ENCODE measurements at regions not wholly inside any gene's neighbourhood (a gene's known extent, or its start where the extent isn't known, plus 50 kb on each side); places are given as distances from the start of the nearest gene placed in this dataset.

DNA sequence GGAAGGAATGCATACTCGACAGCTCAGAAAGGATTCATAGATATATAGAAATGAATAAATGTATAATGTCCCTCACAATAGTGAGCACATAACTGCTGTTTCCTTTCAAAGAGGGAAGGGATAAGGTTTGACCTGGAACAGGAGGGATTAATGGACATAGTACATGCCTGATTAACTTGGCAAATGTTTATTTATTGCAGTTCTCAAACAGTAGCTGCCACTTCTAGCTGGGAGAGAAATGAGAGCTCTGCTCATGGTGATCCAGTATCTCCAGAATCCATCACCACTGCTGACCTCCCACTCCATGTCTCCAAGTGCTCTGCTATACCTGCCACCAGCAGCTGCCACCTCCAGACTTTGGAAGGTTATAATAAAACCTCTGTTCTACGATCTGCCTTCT lies 108.1 kb downstream of the LRIG3 start:
- no peak for DNase-seq

DNA sequence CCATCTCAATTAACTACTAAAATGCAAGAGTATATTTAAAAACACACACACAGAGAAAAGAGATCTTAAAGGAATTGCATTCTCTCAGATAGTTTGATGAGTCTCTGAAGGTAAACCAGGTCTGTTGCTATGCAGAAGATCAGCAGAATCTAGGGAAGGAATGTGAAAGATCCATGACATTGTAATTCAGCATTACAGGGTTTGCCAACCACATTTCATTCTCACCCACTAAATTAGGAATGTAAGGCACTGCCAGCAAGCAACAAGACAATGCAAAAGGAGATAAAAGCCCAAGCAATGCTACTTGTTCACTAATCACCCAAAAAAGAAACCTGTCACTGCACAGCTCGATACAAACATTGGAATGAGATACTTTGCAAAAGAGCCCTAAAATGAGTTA lies 106.3 kb downstream of the LRIG3 start:
- DNase-seq = no peak

DNA sequence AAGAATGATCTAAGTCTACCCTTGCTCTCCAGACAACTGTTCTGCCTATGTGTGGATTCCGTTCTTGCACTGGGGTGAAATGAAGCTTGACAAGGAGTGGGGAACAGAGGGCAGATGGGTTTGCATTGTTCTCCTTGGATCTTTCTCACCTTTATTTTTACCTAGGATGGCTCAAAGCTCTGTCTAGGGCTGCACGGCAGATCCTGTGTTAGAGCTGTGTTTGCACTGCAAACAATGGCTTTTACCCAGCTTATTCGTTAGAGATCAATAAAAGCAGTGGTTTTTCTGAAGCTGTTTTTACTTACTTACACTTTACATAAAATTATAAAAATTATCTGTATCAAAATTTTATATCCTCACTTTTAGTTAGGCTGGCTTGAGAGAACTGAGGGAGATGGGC lies 105.1 kb downstream of the LRIG3 start:
- DNase-seq = no peak

DNA sequence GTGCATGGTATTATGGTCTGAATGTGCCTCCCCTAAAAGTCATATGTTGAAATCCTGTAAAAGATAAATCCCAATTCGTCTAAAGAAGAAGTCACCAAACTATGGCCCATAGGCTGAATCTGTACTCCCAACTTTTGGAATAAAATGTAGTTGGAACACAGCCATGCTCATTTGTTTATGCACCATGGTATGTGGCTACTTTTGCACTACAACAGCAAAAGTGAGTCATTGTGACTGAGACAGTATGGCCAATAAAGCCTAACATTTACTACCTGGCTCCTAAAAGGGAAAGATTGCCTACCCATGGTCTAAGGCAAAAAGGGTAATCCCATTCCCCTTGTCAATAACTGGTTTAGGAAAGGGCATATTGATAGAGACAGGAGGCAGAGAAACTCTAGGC lies 101.8 kb downstream of the LRIG3 start:
- DNase-seq = no peak

DNA sequence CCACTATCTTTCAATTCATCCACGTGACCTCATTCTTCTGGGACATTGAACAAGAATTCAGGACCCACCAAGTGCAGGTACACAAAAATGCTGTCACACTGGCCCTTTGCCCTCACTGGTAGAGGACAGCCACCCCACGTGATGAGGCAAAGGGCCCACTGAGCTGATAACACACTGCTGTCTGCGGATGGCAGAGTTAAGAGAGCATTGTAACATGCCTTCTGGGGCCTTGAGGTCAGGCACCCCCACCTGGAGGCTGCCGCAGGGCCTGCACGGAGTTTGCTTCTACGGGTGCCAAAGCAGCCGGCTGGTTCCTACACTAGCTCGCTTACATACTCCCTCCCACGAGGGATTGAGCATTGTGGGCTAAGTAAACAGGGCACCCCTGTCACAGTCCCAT lies 101.0 kb downstream of the LRIG3 start:
- DNase-seq = no peak

DNA sequence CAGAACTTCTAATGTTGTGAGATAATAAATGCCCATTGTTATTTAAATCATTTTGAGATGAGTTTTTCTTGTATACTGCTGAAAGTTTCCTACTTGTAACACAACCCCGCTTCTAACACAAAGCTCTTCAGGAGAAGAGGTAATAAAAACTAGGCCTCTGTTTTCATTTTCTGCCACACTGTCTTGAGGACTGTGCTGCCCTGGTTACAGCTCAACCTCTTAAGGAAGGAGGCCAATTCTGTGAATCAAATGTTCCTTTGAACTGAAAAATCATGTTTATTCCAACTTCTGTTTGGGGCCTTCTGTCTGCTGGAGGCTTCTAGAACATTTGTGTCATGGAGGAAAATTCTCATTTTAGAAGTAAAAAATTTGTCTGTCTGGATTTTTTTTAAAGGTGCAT lies 100.3 kb downstream of the LRIG3 start:
- DNase-seq = no peak
